ENCODE measurements at regions not wholly inside any gene's neighbourhood (a gene's known extent, or its start where the extent isn't known, plus 50 kb on each side); places are given as distances from the start of the nearest gene placed in this dataset.

GRCh38 chr2:236965021-236965840 lies 120.5 kb upstream of the COPS8 start:
- DNase-seq: no peak

- DNase-seq: no peak
These were observed 119.9 kb upstream of the COPS8 start for GRCh38 chr2:236965841-236966096.

GRCh38 chr2:236967499-236967783 lies 118.2 kb upstream of the COPS8 start:
- no peak for DNase-seq

- no peak for DNase-seq
These were observed 117.4 kb upstream of the COPS8 start for GRCh38 chr2:236968101-236968879.

GRCh38 chr2:236968880-236969534 lies 116.7 kb upstream of the COPS8 start:
- no peak for DNase-seq

- no peak for DNase-seq
These were observed 115.7 kb upstream of the COPS8 start for GRCh38 chr2:236969767-236970655.

- DNase-seq: peak in 1 of 3 donors; percentile 35
These were observed 115.1 kb upstream of the COPS8 start for GRCh38 chr2:236970656-236971010.

GRCh38 chr2:236971131-236971821 lies 114.4 kb upstream of the COPS8 start:
- peak; percentile 87 to 92 (median 91) for DNase-seq

- peak in 1 of 3 donors; percentile 25 for DNase-seq
These were observed 113.7 kb upstream of the COPS8 start for GRCh38 chr2:236971919-236972381.

GRCh38 chr2:236972491-236973342 lies 113.0 kb upstream of the COPS8 start:
- DNase-seq: peak; percentile 90 to 95 (median 94)

GRCh38 chr2:236973343-236973980 lies 112.2 kb upstream of the COPS8 start:
- DNase-seq: no peak

- DNase-seq: peak in 2 of 3 donors; percentile 51 to 52
These were observed 111.5 kb upstream of the COPS8 start for GRCh38 chr2:236974148-236974547.

GRCh38 chr2:236974752-236975151 lies 110.9 kb upstream of the COPS8 start:
- no peak for DNase-seq

- DNase-seq: peak; percentile 50 to 68 (median 64)
These were observed 109.9 kb upstream of the COPS8 start for GRCh38 chr2:236975766-236976165.

GRCh38 chr2:236976266-236977062 lies 109.2 kb upstream of the COPS8 start:
- peak; percentile 53 to 82 (median 76) for DNase-seq

GRCh38 chr2:236977063-236977851 lies 108.4 kb upstream of the COPS8 start:
- DNase-seq: peak; percentile 32 to 38 (median 36)

- no peak for DNase-seq
These were observed 107.8 kb upstream of the COPS8 start for GRCh38 chr2:236977852-236978398.

- no peak for DNase-seq
These were observed 106.0 kb upstream of the COPS8 start for GRCh38 chr2:236979664-236980063.

- DNase-seq: no peak
These were observed 104.7 kb upstream of the COPS8 start for GRCh38 chr2:236980961-236981360.

Measured in suppressor macrophage treated with lipopolysaccharide for 1 hour (primary cell).